ENCODE measurements at regions not wholly inside any gene's neighbourhood (a gene's known extent, or its start where the extent isn't known, plus 50 kb on each side); places are given as distances from the start of the nearest gene placed in this dataset.

- TF ChIP-seq ZNF532 (CRISPR knock-in tag; IDR thresholded peaks at IDR 0.05; ENCODE audit: borderline replicate concordance) (no peak), TEAD1 (CRISPR knock-in tag; IDR thresholded peaks at IDR 0.05) (no peak), ZBTB21 (CRISPR knock-in tag; IDR thresholded peaks at IDR 0.05; ENCODE audit: borderline replicate concordance) (no peak), SMAD3 (CRISPR knock-in tag; IDR thresholded peaks at IDR 0.05; ENCODE audit: borderline replicate concordance) (no peak), ERG (CRISPR knock-in tag; IDR thresholded peaks at IDR 0.05) (no peak), AFF4 (CRISPR knock-in tag; IDR thresholded peaks at IDR 0.05; ENCODE audit: borderline replicate concordance) (no peak), E2F1 (CRISPR knock-in tag; IDR thresholded peaks at IDR 0.05) (no peak), ZBTB43 (CRISPR knock-in tag; IDR thresholded peaks at IDR 0.05) (no peak), NR3C1 (CRISPR knock-in tag; conservative IDR thresholded peaks at IDR 0.05; ENCODE audit: low read depth) (no peak), ZNF138 (CRISPR knock-in tag; conservative IDR thresholded peaks at IDR 0.05) (no peak), CDX4 (CRISPR knock-in tag; IDR thresholded peaks at IDR 0.05; ENCODE audit: borderline replicate concordance) (no peak), SOX15 (CRISPR knock-in tag; IDR thresholded peaks at IDR 0.05) (no peak)
Measured at GRCh38 chr13:65054277-65054676, 2175.9 kb downstream of the PCDH9 start (continued).

GRCh38 chr13:65036999-65037398, 2193.1 kb downstream of the PCDH9 start:
- Mint-ChIP-seq H3K4me1 (no peaks in the 10 kb centered on the region), H3K4me3 (no peak overlapping the region), H3K9me3 (0 out of 2 replicates have a peak, but pooled peaks cover 8% of the 10 kb centered on the region), H3K27me3 (ENCODE audit: low read depth) (no peaks in the 10 kb centered on the region), H3K36me3 (no peaks in the 10 kb centered on the region), H3K27ac (no peak overlapping the region)
- ATAC-seq (no peak), DNase-seq (ENCODE audit: low spot score) (no peak)
- ChIA-PET POLR2A (no interaction called here), CTCF (no interaction called here)
- TF ChIP-seq ATF2 (CRISPR knock-in tag; IDR thresholded peaks at IDR 0.05; ENCODE audit: borderline replicate concordance, low read depth) (no peak), TEAD1 (CRISPR knock-in tag; IDR thresholded peaks at IDR 0.05) (no peak), NR3C1 (CRISPR knock-in tag; conservative IDR thresholded peaks at IDR 0.05; ENCODE audit: low read depth) (no peak), HMGXB4 (CRISPR knock-in tag; IDR thresholded peaks at IDR 0.05) (no peak), ZMAT4 (CRISPR knock-in tag; IDR thresholded peaks at IDR 0.05) (no peak), ATF3 (CRISPR knock-in tag; conservative IDR thresholded peaks at IDR 0.05) (no peak), CBFB (CRISPR knock-in tag; IDR thresholded peaks at IDR 0.05; ENCODE audit: low read depth) (no peak), E2F1 (CRISPR knock-in tag; IDR thresholded peaks at IDR 0.05) (no peak)
